Spleen (tissue), 11 donors: ENCODE measurements at regions not wholly inside any gene's neighbourhood (a gene's known extent, or its start where the extent isn't known, plus 50 kb on each side); places are given as distances from the start of the nearest gene placed in this dataset.

Experiments
- DNase-seq: peaks from one replicate; pipeline ENCODE4 v3.0.0-alpha.2; 2020
- H3K27ac ChIP-seq, 8 donors: fragments of 200-600 bp; sonication (generic) in 7 of 8; 1 replicate in 4 of 8; 2 replicates in 4 of 8; pipeline versions ENCODE4 v1.5.0 to v1.8.0; 2016 to 2021; ENCODE audit warnings: inconsistent platforms in 4 of 8, mild to moderate bottlenecking in 4 of 8, moderate library complexity in 1 of 8
- H3K27me3 ChIP-seq, 7 donors: fragments of 200-600 bp; sonication (generic) in 6 of 7; replicated peaks in 1 of 7; 1 replicate in 4 of 7; 2 replicates in 3 of 7; pipeline versions ENCODE4 v1.5.0 to v1.8.0; 2016 to 2021; ENCODE audit warnings: inconsistent platforms in 3 of 7, mild to moderate bottlenecking in 1 of 7
- H3K36me3 ChIP-seq, 6 donors: fragments of 200-600 bp; sonication (generic) in 5 of 6; 1 replicate in 4 of 6; 2 replicates in 2 of 6; pipeline versions ENCODE4 v1.5.0 to v1.8.0; 2016 to 2021; ENCODE audit warnings: inconsistent platforms in 2 of 6
- H3K4me1 ChIP-seq, 6 donors: fragments of 200-600 bp; sonication (generic) in 5 of 6; 1 replicate in 3 of 6; 2 replicates in 3 of 6; pipeline versions ENCODE4 v1.5.0 to v1.8.0; 2016 to 2021; ENCODE audit warnings: inconsistent platforms in 3 of 6
- H3K4me3 ChIP-seq, 8 donors: fragments of 200-600 bp; sonication (generic) in 7 of 8; 1 replicate in 4 of 8; 2 replicates in 4 of 8; pipeline versions ENCODE4 v1.5.0 to v1.8.0; 2016 to 2021; ENCODE audit warnings: inconsistent platforms in 4 of 8, mild to moderate bottlenecking in 4 of 8, moderate library complexity in 2 of 8
- H3K9me3 ChIP-seq, 8 donors: fragments of 200-600 bp; sonication (generic) in 7 of 8; 1 replicate in 4 of 8; 2 replicates in 4 of 8; pipeline versions ENCODE4 v1.5.0 to v1.8.0; 2016 to 2021; ENCODE audit warnings: inconsistent platforms in 4 of 8
- POLR2A ChIP-seq, 3 donors: fragments of 450-650 bp; IDR thresholded peaks; one replicate each; pipeline ENCODE4 v1.5.1; 2017; ENCODE audit warnings: antibody characterized with exemption in 3 of 3, mild to moderate bottlenecking in 1 of 3
- POLR2AphosphoS5 ChIP-seq, 3 donors: sonication (generic); formaldehyde crosslinking; IDR thresholded peaks; one replicate each; pipeline ENCODE4 v1.5.1; 2017; ENCODE audit warnings: antibody characterized with exemption in 3 of 3
- WGBS, 5 donors: extraction: QIAGEN DNeasy Blood & Tissue Kit in 3 of 5; methylation state at CpG; one replicate each; pipeline versions ENCODE4 v1.1.5 to v1.1.7; 2013 to 2018; 5-methylcytosine and 5-hydroxymethylcytosine counted together
- intact Hi-C: fragments of 100-400 bp; cut with DNase I; formaldehyde crosslinking; loops from one replicate; pipeline ENCODE4 v1.15.0; 2023; ENCODE audit warnings: low total_unique reads
- TF ChIP-seq, protein P1 (sequence below), 11 experiments: fragments of 200-600 bp in 7 of 11; fragments of 450-650 bp in 4 of 11; sonication (generic) in 4 of 11; IDR thresholded peaks in 8 of 11; conservative IDR thresholded peaks in 3 of 11; 1 replicate in 7 of 11; 2 replicates in 4 of 11; pipeline versions ENCODE4 v1.4.0 to v1.8.0; 2016 to 2021; ENCODE audit warnings: antibody characterized with exemption in 11 of 11, inconsistent platforms in 4 of 11, mild to moderate bottlenecking in 1 of 11
- donor health status: healthy with polysubstance abuse.
- donor health status: DM: no; HTN: no; CAD: no; lungs with moderate emphysema.
- donor health status: DM: no; HTN: no; CAD: no.
- donor health status: Bipolar disorder and iron deficiency.
- donor health status: healthy.
- donor health status: DM: no; HTN: no; CAD: no.
- donor health status: DM: yes; HTN: yes; CAD: no.

DNA sequence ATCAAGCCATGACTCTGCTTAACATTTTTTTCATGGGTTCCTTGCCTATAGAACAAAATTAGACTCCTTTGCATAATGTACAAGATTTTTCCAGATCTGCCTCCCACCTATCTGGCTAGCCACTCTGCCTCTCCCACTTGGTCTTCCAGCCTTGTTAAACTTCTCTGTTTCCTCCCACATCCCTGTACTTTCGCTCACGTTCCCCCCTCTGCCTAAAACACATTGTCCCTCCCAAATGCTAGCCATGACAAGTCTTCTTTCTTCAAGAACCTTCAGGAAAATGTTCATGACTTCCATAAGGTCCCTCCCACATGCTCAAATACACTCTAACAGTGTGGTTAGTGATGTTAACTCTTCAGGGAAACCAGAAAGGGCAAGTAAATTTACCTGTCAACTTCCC is 214.6 kb downstream of the ADGRA3 start:
- intact Hi-C loops, result no loop called here
- no peaks in the 10 kb centered on the region for H3K27me3 ChIP-seq
- H3K4me1 ChIP-seq, result no peaks in the 10 kb centered on the region
- no peak overlapping the region for H3K27ac ChIP-seq
- DNase-seq, result no peak
- no peak for TF ChIP-seq POLR2A (IDR thresholded peaks at IDR 0.05)
- TF ChIP-seq, protein P1, sequence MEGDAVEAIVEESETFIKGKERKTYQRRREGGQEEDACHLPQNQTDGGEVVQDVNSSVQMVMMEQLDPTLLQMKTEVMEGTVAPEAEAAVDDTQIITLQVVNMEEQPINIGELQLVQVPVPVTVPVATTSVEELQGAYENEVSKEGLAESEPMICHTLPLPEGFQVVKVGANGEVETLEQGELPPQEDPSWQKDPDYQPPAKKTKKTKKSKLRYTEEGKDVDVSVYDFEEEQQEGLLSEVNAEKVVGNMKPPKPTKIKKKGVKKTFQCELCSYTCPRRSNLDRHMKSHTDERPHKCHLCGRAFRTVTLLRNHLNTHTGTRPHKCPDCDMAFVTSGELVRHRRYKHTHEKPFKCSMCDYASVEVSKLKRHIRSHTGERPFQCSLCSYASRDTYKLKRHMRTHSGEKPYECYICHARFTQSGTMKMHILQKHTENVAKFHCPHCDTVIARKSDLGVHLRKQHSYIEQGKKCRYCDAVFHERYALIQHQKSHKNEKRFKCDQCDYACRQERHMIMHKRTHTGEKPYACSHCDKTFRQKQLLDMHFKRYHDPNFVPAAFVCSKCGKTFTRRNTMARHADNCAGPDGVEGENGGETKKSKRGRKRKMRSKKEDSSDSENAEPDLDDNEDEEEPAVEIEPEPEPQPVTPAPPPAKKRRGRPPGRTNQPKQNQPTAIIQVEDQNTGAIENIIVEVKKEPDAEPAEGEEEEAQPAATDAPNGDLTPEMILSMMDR (IDR thresholded peaks at IDR 0.05 in 8 of 11, conservative IDR thresholded peaks at IDR 0.05 in 3 of 11), result no peak
- no peak for TF ChIP-seq POLR2AphosphoS5 (IDR thresholded peaks at IDR 0.05)
- H3K4me3 ChIP-seq, result no peak overlapping the region
- 68 to 89% (median 77%) methylated on average over 2 of the region's 2 CpGs for WGBS, 5 donors
- H3K9me3 ChIP-seq, result peaks cover 0 to 43% (median 31%) of the 10 kb centered on the region in 8 donors
- no peaks in the 10 kb centered on the region for H3K36me3 ChIP-seq

DNA sequence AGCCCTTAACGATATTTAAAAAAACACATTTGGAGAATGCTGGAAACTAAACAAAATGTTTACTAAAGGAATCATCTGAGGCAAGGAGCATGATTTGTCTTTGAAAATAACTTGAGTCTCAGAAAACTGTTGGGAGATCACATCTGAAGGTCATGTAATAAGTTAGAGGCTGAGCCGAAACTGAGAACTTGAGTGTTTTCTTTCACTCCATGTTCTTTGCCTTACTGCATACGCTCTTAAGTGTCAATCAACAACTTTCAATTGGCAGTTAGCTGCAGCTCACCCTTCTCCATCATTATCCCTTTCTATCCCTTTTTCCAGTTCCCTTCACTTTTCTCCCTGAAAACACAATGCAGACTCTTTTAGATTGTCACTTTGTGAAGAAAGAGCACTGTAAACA is 216.2 kb downstream of the ADGRA3 start:
- H3K36me3 ChIP-seq, result no peaks in the 10 kb centered on the region
- H3K9me3 ChIP-seq, result peaks cover 0 to 32% (median 23%) of the 10 kb centered on the region in 8 donors
- no peak for DNase-seq
- no peak for TF ChIP-seq POLR2A (IDR thresholded peaks at IDR 0.05)
- TF ChIP-seq POLR2AphosphoS5 (IDR thresholded peaks at IDR 0.05), result no peak
- H3K4me3 ChIP-seq, result no peak overlapping the region
- WGBS, 5 donors, result 83 to 94% (median 88%) methylated on average over 3 of the region's 3 CpGs
- H3K27ac ChIP-seq, result no peak overlapping the region
- H3K4me1 ChIP-seq, result no peaks in the 10 kb centered on the region
- no peaks in the 10 kb centered on the region for H3K27me3 ChIP-seq
- intact Hi-C loops, result no loop called here

- no peak for TF ChIP-seq POLR2A (IDR thresholded peaks at IDR 0.05)
- TF ChIP-seq, protein P1 (IDR thresholded peaks at IDR 0.05 in 8 of 11, conservative IDR thresholded peaks at IDR 0.05 in 3 of 11), result no peak
- TF ChIP-seq POLR2AphosphoS5 (IDR thresholded peaks at IDR 0.05), result no peak
- H3K4me1 ChIP-seq, result no peaks in the 10 kb centered on the region
- 77 to 84% (median 83%) methylated on average over 1 of the region's 1 CpG for WGBS, 5 donors
- H3K4me3 ChIP-seq, result no peak overlapping the region
- H3K9me3 ChIP-seq, result peaks cover 0 to 21% (median 13%) of the 10 kb centered on the region in 8 donors
- no peaks in the 10 kb centered on the region for H3K27me3 ChIP-seq
- no peak overlapping the region for H3K27ac ChIP-seq
- H3K36me3 ChIP-seq, result no peaks in the 10 kb centered on the region
- no peak for DNase-seq
- intact Hi-C loops, result no loop called here
Observed at GRCh38 chr4:22287631-22288030, 228.2 kb downstream of the ADGRA3 start.

- Histone ChIP-seq H3K9me3 (peaks cover 0 to 37% (median 7%) of the 10 kb centered on the region in 8 donors), H3K4me1 (no peaks in the 10 kb centered on the region), H3K36me3 (no peaks in the 10 kb centered on the region), H3K27me3 (no peaks in the 10 kb centered on the region), H3K27ac (no peak overlapping the region), H3K4me3 (no peak overlapping the region)
- DNase-seq, result no peak
- WGBS, 5 donors, result 63 to 84% (median 80%) methylated on average over 10 of the region's 10 CpGs
- intact Hi-C loops, result no loop called here
- no peak for TF ChIP-seq POLR2A (IDR thresholded peaks at IDR 0.05)
- no peak for TF ChIP-seq POLR2AphosphoS5 (IDR thresholded peaks at IDR 0.05)
- TF ChIP-seq, protein P1 (IDR thresholded peaks at IDR 0.05 in 8 of 11, conservative IDR thresholded peaks at IDR 0.05 in 3 of 11), result no peak
Observed at GRCh38 chr4:22268350-22269025, 247.4 kb downstream of the ADGRA3 start.
